HCT116 (cell line): ENCODE measurements at regions not wholly inside any gene's neighbourhood (a gene's known extent, or its start where the extent isn't known, plus 50 kb on each side); places are given as distances from the start of the nearest gene placed in this dataset.

Experiments used
- ATAC-seq: fragments of 200-7000 bp; cut with Tn5 transposase; 2 replicates; pipeline ENCODE4 v1.9.1; 2020; ENCODE audit warnings: mild to moderate bottlenecking, moderate library complexity
- BruUV-seq: library from RNA; stranded (reverse); fragments of 400-500 nt; replicated peaks from 2 replicates; lab custom pipeline; 2021; lab: Mats Ljungman, UMichigan
- CTCF ChIA-PET: fragments of 300-600 bp; sonication (Branson Sonifier 250); formaldehyde crosslinking; loops from one replicate; lab custom pipeline; 2021; ENCODE audit warnings: antibody characterized with exemption; lab: Charles Lee
- POLR2A ChIA-PET: fragments of 300-600, 350-600 bp; sonication (Branson Sonifier 250); formaldehyde crosslinking; loops from one replicate; lab custom pipeline; 2021; ENCODE audit warnings: antibody characterized with exemption; lab: Charles Lee
- RAD21 ChIA-PET, 2 experiments: fragments of 300-600 bp; sonication (Branson Sonifier 250); formaldehyde crosslinking; loops; one replicate each; lab custom pipeline; 2023; ENCODE audit warnings: low total read pairs in 2 of 2; ENCODE audit not compliant: uncharacterized antibody in 2 of 2, unreplicated experiment in 2 of 2, low non-redundant PET in 1 of 2; lab: Charles Lee
- DNase-seq: peaks from one replicate; pipeline ENCODE4 v3.0.0-alpha.2; 2010; ENCODE audit warnings: low read depth, low spot score
- H2AFZ ChIP-seq: fragments of 200-600 bp; shearing (Covaris generic), sonication (generic); 2 replicates; pipeline ENCODE4 v1.6.1; 2017; ENCODE audit warnings: low read depth, mixed run types, mixed read lengths, antibody characterized with exemption, low read length; ENCODE audit not compliant: poor library complexity, severe bottlenecking
- H3K27ac ChIP-seq: 2 replicates; pipeline ENCODE4 v1.5.1; 2012; ENCODE audit warnings: low read depth, low read length
- H3K27me3 ChIP-seq: fragments of 200-600 bp; sonication (generic); 2 replicates; pipeline ENCODE4 v1.6.1; 2016; ENCODE audit warnings: mixed run types, low read length, mixed read lengths; ENCODE audit not compliant: insufficient read depth
- H3K36me3 ChIP-seq, 2 experiments: fragments of 200-500 bp in 1 of 2; fragments of 200-600 bp in 1 of 2; sonication (Bioruptor generic) in 1 of 2; sonication (generic) in 1 of 2; 2 replicates each; pipeline versions ENCODE4 v1.5.1 to v1.6.1; 2014 to 2016; ENCODE audit warnings: low read length in 2 of 2, inconsistent platforms in 1 of 2, mixed read lengths in 1 of 2, mixed run types in 1 of 2; ENCODE audit not compliant: insufficient read depth in 2 of 2, control insufficient read depth in 1 of 2
- H3K4me1 ChIP-seq, 2 experiments: fragments of 200-600 bp in 1 of 2; sonication (generic) in 1 of 2; 2 replicates each; pipeline versions ENCODE4 v1.5.1 to v1.6.1; 2012 to 2017; ENCODE audit warnings: low read length in 2 of 2, inconsistent platforms in 1 of 2, mild to moderate bottlenecking in 1 of 2, mixed read lengths in 1 of 2, mixed run types in 1 of 2, moderate library complexity in 1 of 2; ENCODE audit not compliant: insufficient read depth in 2 of 2, control insufficient read depth in 1 of 2
- H3K4me2 ChIP-seq: fragments of 200-600 bp; sonication (generic); 2 replicates; pipeline ENCODE4 v1.6.1; 2017; ENCODE audit warnings: mixed run types, low read length, mixed read lengths
- H3K4me3 ChIP-seq, 2 experiments: fragments of 200-600 bp in 1 of 2; sonication (generic) in 1 of 2; replicated peaks in 1 of 2; 2 replicates each; pipeline ENCODE4 v1.5.1; 2011 to 2016; ENCODE audit warnings: low read length in 2 of 2, control low read depth in 1 of 2, low read depth in 1 of 2, mild to moderate bottlenecking in 1 of 2, mixed read lengths in 1 of 2, mixed run types in 1 of 2
- H3K79me2 ChIP-seq: fragments of 200-600 bp; sonication (generic); 2 replicates; pipeline ENCODE4 v1.6.1; 2017; ENCODE audit warnings: mild to moderate bottlenecking, mixed run types, low read length, moderate library complexity, mixed read lengths; ENCODE audit not compliant: insufficient read depth
- H3K9ac ChIP-seq: fragments of 200-600 bp; sonication (generic); 2 replicates; pipeline ENCODE4 v1.6.1; 2016; ENCODE audit warnings: low read length, mixed read lengths
- H3K9me2 ChIP-seq: fragments of 200-600 bp; sonication (generic), shearing (Covaris generic); 2 replicates; pipeline ENCODE4 v1.6.1; 2017; ENCODE audit warnings: mixed run types, mild to moderate bottlenecking, moderate library complexity; ENCODE audit not compliant: insufficient read depth
- H3K9me3 ChIP-seq, 2 experiments: fragments of 200-500 bp in 1 of 2; fragments of 200-600 bp in 1 of 2; sonication (Bioruptor generic) in 1 of 2; sonication (generic) in 1 of 2; 2 replicates each; pipeline ENCODE4 v1.6.1; 2014 to 2017; ENCODE audit warnings: low read length in 2 of 2, mixed read lengths in 2 of 2, inconsistent platforms in 1 of 2, low read depth in 1 of 2, mild to moderate bottlenecking in 1 of 2, mixed run types in 1 of 2, moderate library complexity in 1 of 2; ENCODE audit not compliant: control insufficient read depth in 1 of 2, insufficient read depth in 1 of 2
- H4K20me1 ChIP-seq: fragments of 200-600 bp; sonication (generic), shearing (Covaris generic); 2 replicates; pipeline ENCODE4 v1.6.1; 2017; ENCODE audit warnings: mixed run types, mild to moderate bottlenecking, moderate library complexity; ENCODE audit not compliant: insufficient read depth
- ATF3 ChIP-seq: IDR thresholded peaks from 2 replicates; pipeline ENCODE4 v1.6.1; 2012
- CBX3 ChIP-seq: IDR thresholded peaks from 2 replicates; pipeline ENCODE4 v1.6.1; 2012; ENCODE audit warnings: low read depth
- CEBPB ChIP-seq: IDR thresholded peaks from 2 replicates; pipeline ENCODE4 v1.6.1; 2012; ENCODE audit warnings: low read depth
- EGR1 ChIP-seq: IDR thresholded peaks from 2 replicates; pipeline ENCODE4 v1.6.1; 2012; ENCODE audit warnings: low read depth
- POLR2AphosphoS5 ChIP-seq: IDR thresholded peaks from 2 replicates; pipeline ENCODE4 v1.6.1; 2011; ENCODE audit warnings: mild to moderate bottlenecking, low read depth, low read length, moderate library complexity
- TCF7L2 ChIP-seq: IDR thresholded peaks from 2 replicates; pipeline ENCODE4 v1.7.0; 2011; ENCODE audit warnings: borderline replicate concordance, inconsistent platforms; ENCODE audit not compliant: insufficient read depth, insufficient read length; ENCODE audit errors: extremely low read depth
- intact Hi-C: fragments of 100-400 bp; cut with micrococcal nuclease; formaldehyde crosslinking; loops from 2 replicates; pipeline ENCODE4 v1.10.0; 2022

- H3K4me1 ChIP-seq: no peaks in the 10 kb centered on the region
- TF ChIP-seq ATF3 (no peak), TCF7L2 (no peak), EGR1 (no peak), CBX3 (no peak), CEBPB (no peak), POLR2AphosphoS5 (no peak)
- TF ChIP-seq, all 23 proteins: peak for 0
- intact Hi-C loops: no loop called here
- ChIA-PET RAD21 (no interaction called here), CTCF (interaction anchor here (1.2 kb wide), 1 partner anchor 208 kb away, joined by 3 read pairs; no protein-coding TSS in a partner anchor), POLR2A (no interaction called here)
- Histone ChIP-seq H3K9ac (no peak overlapping the region), H3K27me3 (peaks cover 33% of the 10 kb centered on the region), H3K79me2 (no peaks in the 10 kb centered on the region), H3K27ac (no peak overlapping the region), H3K4me2 (no peak overlapping the region), H4K20me1 (no peaks in the 10 kb centered on the region), H3K9me3 (no peaks in the 10 kb centered on the region), H3K4me3 (no peak overlapping the region), H3K9me2 (no peaks in the 10 kb centered on the region), H3K36me3 (no peaks in the 10 kb centered on the region), H2AFZ (no peak overlapping the region)
- no TSS peak for BruUV-seq
- DNase-seq: no peak
- no peak for ATAC-seq
Observed at GRCh38 chr2:48808311-48808710, 52.8 kb upstream of the LHCGR start.
